ENCODE measurements at regions not wholly inside any gene's neighbourhood (a gene's known extent, or its start where the extent isn't known, plus 50 kb on each side); places are given as distances from the start of the nearest gene placed in this dataset.

- TF ChIP-seq POLR2AphosphoS5 (IDR thresholded peaks at IDR 0.05) (no peak), CTCF (IDR thresholded peaks at IDR 0.05) (no peak), POLR2A (IDR thresholded peaks at IDR 0.05) (no peak)
Measured at GRCh38 chr2:107742460-107743027, 84.1 kb upstream of the RGPD4 start.

Data from upper lobe of left lung (tissue), 4 donors.